ENCODE measurements at regions not wholly inside any gene's neighbourhood (a gene's known extent, or its start where the extent isn't known, plus 50 kb on each side); places are given as distances from the start of the nearest gene placed in this dataset.

DNA sequence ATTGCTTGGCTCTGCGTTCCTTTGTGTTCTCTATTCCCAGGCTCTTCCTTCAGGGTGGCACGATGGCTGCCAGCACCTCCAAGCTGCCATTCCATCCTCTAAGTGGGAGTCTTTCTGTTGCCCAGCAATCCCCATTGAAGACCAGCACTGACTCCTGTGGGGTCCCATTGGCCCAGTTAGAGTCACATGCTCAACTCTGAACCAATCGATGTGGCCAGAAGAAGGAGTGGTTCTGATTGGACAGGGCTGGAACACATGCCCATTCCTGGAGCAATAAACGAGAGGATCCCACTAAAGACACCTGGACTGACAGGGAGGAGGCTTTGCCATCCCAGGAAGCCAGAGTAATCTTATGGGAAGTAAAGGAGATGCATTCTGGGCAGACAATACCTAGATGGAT is 97.2 kb upstream of the IGSF21 start:
- Histone ChIP-seq H2BK12ac (ENCODE audit: insufficient read length, low read depth, low read length) (no peak overlapping the region), H3T11ph (ENCODE audit: low read length) (no peak overlapping the region), H4K5ac (ENCODE audit: insufficient read length, low read depth, low read length) (no peak overlapping the region), H3K9ac (ENCODE audit: extremely low read depth, insufficient read length, low read length) (no peak overlapping the region), H4K8ac (replicated peaks; ENCODE audit: insufficient read length, low read depth, low read length) (no peak overlapping the region), H3K27me3 (ENCODE audit: insufficient read depth, low read length) (no peaks in the 10 kb centered on the region), H3K79me1 (ENCODE audit: insufficient read depth, low read depth, low read length, poor library complexity, severe bottlenecking) (no peaks in the 10 kb centered on the region), H3K18ac (ENCODE audit: insufficient read length, low read depth, low read length) (no peak overlapping the region), H3K4me2 (ENCODE audit: insufficient read depth, insufficient read length, low read length) (no peak overlapping the region), H3K14ac (ENCODE audit: insufficient read depth, low read length) (no peak overlapping the region), H2BK20ac (ENCODE audit: low read depth, low read length, poor library complexity, severe bottlenecking) (no peak overlapping the region), H3K23ac (ENCODE audit: insufficient read length, low read depth, low read length) (no peak overlapping the region), H3K9me3 (ENCODE audit: control insufficient read depth, low read depth, low read length) (no peaks in the 10 kb centered on the region), H2BK5ac (ENCODE audit: insufficient read length, low read length) (no peak overlapping the region), H3K23me2 (ENCODE audit: insufficient read length, low read depth, low read length, poor library complexity, severe bottlenecking) (no peaks in the 10 kb centered on the region), H4K20me1 (ENCODE audit: control insufficient read depth, insufficient read depth, insufficient read length) (no peaks in the 10 kb centered on the region), H2BK15ac (ENCODE audit: low read depth, low read length) (no peak overlapping the region), H3K27ac (ENCODE audit: insufficient read length, low read depth, low read length) (no peak overlapping the region), H3K4me1 (ENCODE audit: insufficient read depth, low read length) (peaks cover 2% of the 10 kb centered on the region; the same call in 1 of the 2 replicates), H3K56ac (ENCODE audit: insufficient read length, low read depth, low read length) (no peak overlapping the region), H2BK120ac (ENCODE audit: low read depth, low read length, poor library complexity, severe bottlenecking) (no peak overlapping the region), H3K79me2 (ENCODE audit: insufficient read depth, low read length) (no peaks in the 10 kb centered on the region), H2AK5ac (ENCODE audit: insufficient read length, low read length) (no peak overlapping the region), H2AFZ (ENCODE audit: low read length) (no peak overlapping the region), H3K4ac (ENCODE audit: low read depth, low read length) (no peak overlapping the region), H4K91ac (ENCODE audit: insufficient read length, low read depth, low read length) (no peak overlapping the region)
- Mint-ChIP-seq H3K9me3 (no peaks in the 10 kb centered on the region; a peak in 1 of 5 replicates), H3K4me3 (no peak overlapping the region), H3K4me1 (peaks cover 27 to 35% of the 10 kb centered on the region in 2 experiments), H3K27ac (no peak overlapping the region), H3K36me3 (ENCODE audit: insufficient read depth in 1 of 3, low read depth in 3 of 3) (no peaks in the 10 kb centered on the region), H3K27me3 (ENCODE audit: low read depth) (peaks cover 13% of the 10 kb centered on the region)
- no peak for DNase-seq
- WGBS (ENCODE audit: extremely low coverage, insufficient read length, low lambda C conversion rate), result no CpG with 5 or more reads among the region's 4 CpGs
- TF ChIP-seq, protein P1, sequence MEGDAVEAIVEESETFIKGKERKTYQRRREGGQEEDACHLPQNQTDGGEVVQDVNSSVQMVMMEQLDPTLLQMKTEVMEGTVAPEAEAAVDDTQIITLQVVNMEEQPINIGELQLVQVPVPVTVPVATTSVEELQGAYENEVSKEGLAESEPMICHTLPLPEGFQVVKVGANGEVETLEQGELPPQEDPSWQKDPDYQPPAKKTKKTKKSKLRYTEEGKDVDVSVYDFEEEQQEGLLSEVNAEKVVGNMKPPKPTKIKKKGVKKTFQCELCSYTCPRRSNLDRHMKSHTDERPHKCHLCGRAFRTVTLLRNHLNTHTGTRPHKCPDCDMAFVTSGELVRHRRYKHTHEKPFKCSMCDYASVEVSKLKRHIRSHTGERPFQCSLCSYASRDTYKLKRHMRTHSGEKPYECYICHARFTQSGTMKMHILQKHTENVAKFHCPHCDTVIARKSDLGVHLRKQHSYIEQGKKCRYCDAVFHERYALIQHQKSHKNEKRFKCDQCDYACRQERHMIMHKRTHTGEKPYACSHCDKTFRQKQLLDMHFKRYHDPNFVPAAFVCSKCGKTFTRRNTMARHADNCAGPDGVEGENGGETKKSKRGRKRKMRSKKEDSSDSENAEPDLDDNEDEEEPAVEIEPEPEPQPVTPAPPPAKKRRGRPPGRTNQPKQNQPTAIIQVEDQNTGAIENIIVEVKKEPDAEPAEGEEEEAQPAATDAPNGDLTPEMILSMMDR (conservative IDR thresholded peaks at IDR 0.05), result no peak

Data from H9 (cell line).